H1 (cell line): ENCODE measurements at regions not wholly inside any gene's neighbourhood (a gene's known extent, or its start where the extent isn't known, plus 50 kb on each side); places are given as distances from the start of the nearest gene placed in this dataset.

Experiments used
- POLR2A ChIP-seq, 2 experiments: IDR thresholded peaks; 1 replicate in 1 of 2; 2 replicates in 1 of 2; pipeline ENCODE4 v1.6.1; 2011; ENCODE audit warnings: low read depth in 2 of 2, low read length in 2 of 2, mild to moderate bottlenecking in 2 of 2; ENCODE audit errors: control extremely low read depth in 1 of 2
- RAD21 ChIP-seq, 2 experiments: IDR thresholded peaks in 1 of 2; conservative IDR thresholded peaks in 1 of 2; 2 replicates each; pipeline ENCODE4 v1.6.1; 2011; ENCODE audit warnings: low read depth in 2 of 2, low read length in 2 of 2, improper control_type of control experiment in 1 of 2, inconsistent platforms in 1 of 2, mild to moderate bottlenecking in 1 of 2, moderate library complexity in 1 of 2
- ZNF274 ChIP-seq: IDR thresholded peaks from 2 replicates; pipeline ENCODE4 v1.7.0; 2012; ENCODE audit warnings: low read length, borderline replicate concordance; ENCODE audit errors: extremely low read depth
- TF ChIP-seq, protein P1 (sequence below), 3 experiments: IDR thresholded peaks; 1 replicate in 2 of 3; 2 replicates in 1 of 3; pipeline versions ENCODE4 v1.5.1 to v1.6.1; 2011; ENCODE audit warnings: low read length in 3 of 3, mild to moderate bottlenecking in 3 of 3, inconsistent platforms in 2 of 3, low read depth in 1 of 3, moderate library complexity in 1 of 3; ENCODE audit not compliant: insufficient read depth in 1 of 3; ENCODE audit errors: control extremely low read depth in 1 of 3

DNA sequence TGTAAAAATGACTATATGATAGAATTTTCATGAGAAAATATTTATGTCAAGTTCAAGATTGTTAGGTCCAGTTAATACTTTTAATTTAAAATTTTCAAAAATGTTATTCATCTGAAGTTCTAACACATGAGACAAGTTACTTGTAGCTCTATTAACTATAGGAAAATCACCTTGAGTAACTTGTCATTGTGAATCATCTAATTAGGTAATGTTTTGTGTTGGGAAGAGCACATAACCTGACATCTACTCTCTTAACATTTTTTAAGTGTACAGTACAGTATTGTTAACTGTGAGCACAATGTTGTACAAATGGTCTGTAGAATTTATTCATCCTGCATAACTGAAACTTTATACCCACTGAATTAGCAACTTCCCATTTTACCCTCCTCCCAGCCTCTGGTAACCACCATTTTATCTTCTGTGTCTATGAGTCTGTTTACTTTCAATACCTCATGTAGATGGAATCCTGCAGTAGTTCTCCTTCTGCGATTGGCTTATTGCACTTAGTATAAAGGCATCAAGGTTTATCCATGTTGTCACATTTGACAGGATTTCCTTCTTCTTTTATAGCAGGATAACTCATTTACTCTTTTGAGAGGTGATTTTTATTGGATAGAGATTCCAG, 54.6 kb downstream of the ARL4A start:
- TF ChIP-seq, protein P1, sequence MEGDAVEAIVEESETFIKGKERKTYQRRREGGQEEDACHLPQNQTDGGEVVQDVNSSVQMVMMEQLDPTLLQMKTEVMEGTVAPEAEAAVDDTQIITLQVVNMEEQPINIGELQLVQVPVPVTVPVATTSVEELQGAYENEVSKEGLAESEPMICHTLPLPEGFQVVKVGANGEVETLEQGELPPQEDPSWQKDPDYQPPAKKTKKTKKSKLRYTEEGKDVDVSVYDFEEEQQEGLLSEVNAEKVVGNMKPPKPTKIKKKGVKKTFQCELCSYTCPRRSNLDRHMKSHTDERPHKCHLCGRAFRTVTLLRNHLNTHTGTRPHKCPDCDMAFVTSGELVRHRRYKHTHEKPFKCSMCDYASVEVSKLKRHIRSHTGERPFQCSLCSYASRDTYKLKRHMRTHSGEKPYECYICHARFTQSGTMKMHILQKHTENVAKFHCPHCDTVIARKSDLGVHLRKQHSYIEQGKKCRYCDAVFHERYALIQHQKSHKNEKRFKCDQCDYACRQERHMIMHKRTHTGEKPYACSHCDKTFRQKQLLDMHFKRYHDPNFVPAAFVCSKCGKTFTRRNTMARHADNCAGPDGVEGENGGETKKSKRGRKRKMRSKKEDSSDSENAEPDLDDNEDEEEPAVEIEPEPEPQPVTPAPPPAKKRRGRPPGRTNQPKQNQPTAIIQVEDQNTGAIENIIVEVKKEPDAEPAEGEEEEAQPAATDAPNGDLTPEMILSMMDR (IDR thresholded peaks at IDR 0.05; ENCODE audit: control extremely low read depth in 1 of 3, insufficient read depth in 1 of 3, low read depth in 1 of 3, low read length in 3 of 3): no peak
- TF ChIP-seq POLR2A (IDR thresholded peaks at IDR 0.05; ENCODE audit: control extremely low read depth in 1 of 2, low read depth in 2 of 2, low read length in 2 of 2) (no peak), ZNF274 (no peak), RAD21 (IDR thresholded peaks at IDR 0.05 in 1 of 2, conservative IDR thresholded peaks at IDR 0.05 in 1 of 2; ENCODE audit: low read depth in 2 of 2, low read length in 2 of 2) (no peak)
